ENCODE measurements at regions not wholly inside any gene's neighbourhood (a gene's known extent, or its start where the extent isn't known, plus 50 kb on each side); places are given as distances from the start of the nearest gene placed in this dataset.

- H3K9ac ChIP-seq (ENCODE audit: control insufficient read depth, extremely low read depth, insufficient read depth, low read length): no peak overlapping the region
- no peaks in the 10 kb centered on the region for H4K20me1 ChIP-seq (ENCODE audit: control insufficient read depth, extremely low read depth, insufficient read depth, low read length)
- DNase-seq (ENCODE audit: low read depth, low spot score) (no peak), FAIRE-seq (no peak)
- H3K4me2 ChIP-seq (ENCODE audit: control insufficient read depth, extremely low read depth, insufficient read depth, low read depth, low read length): no peak overlapping the region
- dilution Hi-C loops (cut with MboI; ENCODE audit: extremely low pct_ligation_motif_present, low sequenced_read_pairs): no loop called here
- H3K27me3 ChIP-seq (ENCODE audit: control insufficient read depth, extremely low read depth, insufficient read depth, low read length): no peaks in the 10 kb centered on the region
- H2AFZ ChIP-seq (ENCODE audit: control insufficient read depth, low read length): no peak overlapping the region
- no peaks in the 10 kb centered on the region for H3K9me1 ChIP-seq (ENCODE audit: control insufficient read depth, extremely low read depth, insufficient read depth, low read length)
- H3K79me2 ChIP-seq (ENCODE audit: control insufficient read depth, insufficient read depth, low read length): no peaks in the 10 kb centered on the region
- no peaks in the 10 kb centered on the region for H3K9me3 ChIP-seq (ENCODE audit: control insufficient read depth, low read depth, low read length)
- TF ChIP-seq EZH2 (IDR thresholded peaks at IDR 0.05; ENCODE audit: low read length): no peak
- TF ChIP-seq CTCF (optimal IDR thresholded peaks at IDR 0.05 in 1 of 3, IDR thresholded peaks at IDR 0.05 in 1 of 3, conservative IDR thresholded peaks at IDR 0.05 in 1 of 3; ENCODE audit: extremely low read depth in 1 of 3, insufficient read depth in 2 of 3, low read length in 3 of 3): no peak
- H3K27ac ChIP-seq (ENCODE audit: control insufficient read depth, insufficient read depth, low read length): no peak overlapping the region
- H3K36me3 ChIP-seq (ENCODE audit: control insufficient read depth in 2 of 2, extremely low read depth in 1 of 2, insufficient read depth in 2 of 2, low read length in 2 of 2): no peaks in the 10 kb centered on the region
- no peak overlapping the region for H3K4me3 ChIP-seq (ENCODE audit: control insufficient read depth in 2 of 3, extremely low read depth in 1 of 3, insufficient read depth in 2 of 3, low read depth in 1 of 3, low read length in 3 of 3)
- H3K4me1 ChIP-seq (ENCODE audit: control insufficient read depth, extremely low read depth, insufficient read depth, low read length): peaks cover 4% of the 10 kb centered on the region
Observed at GRCh38 chr9:85262333-85262732, 479.4 kb downstream of the AGTPBP1 start.

GRCh38 chr9:85260275-85260845, 481.4 kb downstream of the AGTPBP1 start:
- H3K79me2 ChIP-seq (ENCODE audit: control insufficient read depth, insufficient read depth, low read length): no peaks in the 10 kb centered on the region
- no peak for DNase-seq (ENCODE audit: low read depth, low spot score)
- H3K36me3 ChIP-seq (ENCODE audit: control insufficient read depth in 2 of 2, extremely low read depth in 1 of 2, insufficient read depth in 2 of 2, low read length in 2 of 2): no peaks in the 10 kb centered on the region
- peaks cover 4% of the 10 kb centered on the region for H3K4me1 ChIP-seq (ENCODE audit: control insufficient read depth, extremely low read depth, insufficient read depth, low read length)
- H3K27ac ChIP-seq (ENCODE audit: control insufficient read depth, insufficient read depth, low read length): no peak overlapping the region
- no peaks in the 10 kb centered on the region for H4K20me1 ChIP-seq (ENCODE audit: control insufficient read depth, extremely low read depth, insufficient read depth, low read length)
- no peak overlapping the region for H3K4me2 ChIP-seq (ENCODE audit: control insufficient read depth, extremely low read depth, insufficient read depth, low read depth, low read length)
- no peak overlapping the region for H3K4me3 ChIP-seq (ENCODE audit: control insufficient read depth in 2 of 3, extremely low read depth in 1 of 3, insufficient read depth in 2 of 3, low read depth in 1 of 3, low read length in 3 of 3)
- H3K27me3 ChIP-seq (ENCODE audit: control insufficient read depth, extremely low read depth, insufficient read depth, low read length): no peaks in the 10 kb centered on the region
- TF ChIP-seq CTCF (optimal IDR thresholded peaks at IDR 0.05 in 1 of 3, IDR thresholded peaks at IDR 0.05 in 1 of 3, conservative IDR thresholded peaks at IDR 0.05 in 1 of 3; ENCODE audit: extremely low read depth in 1 of 3, insufficient read depth in 2 of 3, low read length in 3 of 3): no peak
- no peak for TF ChIP-seq EZH2 (IDR thresholded peaks at IDR 0.05; ENCODE audit: low read length)
- dilution Hi-C loops (cut with MboI; ENCODE audit: extremely low pct_ligation_motif_present, low sequenced_read_pairs): no loop called here
- FAIRE-seq: no peak
- no peak overlapping the region for H3K9ac ChIP-seq (ENCODE audit: control insufficient read depth, extremely low read depth, insufficient read depth, low read length)
- H2AFZ ChIP-seq (ENCODE audit: control insufficient read depth, low read length): no peak overlapping the region
- no peaks in the 10 kb centered on the region for H3K9me1 ChIP-seq (ENCODE audit: control insufficient read depth, extremely low read depth, insufficient read depth, low read length)
- no peaks in the 10 kb centered on the region for H3K9me3 ChIP-seq (ENCODE audit: control insufficient read depth, low read depth, low read length)
